ENCODE measurements at regions not wholly inside any gene's neighbourhood (a gene's known extent, or its start where the extent isn't known, plus 50 kb on each side); places are given as distances from the start of the nearest gene placed in this dataset.
"Not testable (repeated sequence)": the region's sequence is repeated elsewhere in the genome, so short reads cannot be mapped to it uniquely, and the experiment has no call there.

- Histone ChIP-seq H3K4me3 (ENCODE audit: low read depth, low read length) (no peak overlapping the region), H3K36me3 (ENCODE audit: control insufficient read depth, insufficient read depth, low read length) (no peaks in the 10 kb centered on the region), H3K27me3 (ENCODE audit: control insufficient read depth, insufficient read depth, low read length) (peaks cover 5% of the 10 kb centered on the region)
- DNase-seq (ENCODE audit: low read depth) = no peak
- TF ChIP-seq CTCF (IDR thresholded peaks at IDR 0.05; ENCODE audit: insufficient read depth, low read length, poor library complexity, severe bottlenecking) = no peak
These were observed 93.5 kb downstream of the NPIPB11 start for GRCh38 chr16:29312835-29313558.

- not testable (repeated sequence) for H3K27me3 ChIP-seq (ENCODE audit: control insufficient read depth, insufficient read depth, low read length); H3K4me3 ChIP-seq (ENCODE audit: low read depth, low read length); DNase-seq (ENCODE audit: low read depth)
These were observed 94.2 kb downstream of the NPIPB11 start for GRCh38 chr16:29312345-29312675.

GRCh38 chr16:29311461-29312344 lies 94.8 kb downstream of the NPIPB11 start:
- H3K27me3 ChIP-seq (ENCODE audit: control insufficient read depth, insufficient read depth, low read length) = peaks cover 5% of the 10 kb centered on the region
- H3K4me3 ChIP-seq (ENCODE audit: low read depth, low read length) = no peak overlapping the region
- no peaks in the 10 kb centered on the region for H3K36me3 ChIP-seq (ENCODE audit: control insufficient read depth, insufficient read depth, low read length)
- DNase-seq (ENCODE audit: low read depth) = no peak
- no peak for TF ChIP-seq CTCF (IDR thresholded peaks at IDR 0.05; ENCODE audit: insufficient read depth, low read length, poor library complexity, severe bottlenecking)

More at GRCh38 chr16:29312345-29312675, 94.2 kb downstream of the NPIPB11 start:
- H3K36me3 ChIP-seq (ENCODE audit: control insufficient read depth, insufficient read depth, low read length) = not testable (repeated sequence)

GRCh38 chr16:29310852-29311314 lies 95.6 kb downstream of the NPIPB11 start:
- H3K27me3 ChIP-seq (ENCODE audit: control insufficient read depth, insufficient read depth, low read length) = peaks cover 2% of the 10 kb centered on the region
- H3K36me3 ChIP-seq (ENCODE audit: control insufficient read depth, insufficient read depth, low read length) = no peaks in the 10 kb centered on the region
- no peak for TF ChIP-seq CTCF (IDR thresholded peaks at IDR 0.05; ENCODE audit: insufficient read depth, low read length, poor library complexity, severe bottlenecking)
- no peak overlapping the region for H3K4me3 ChIP-seq (ENCODE audit: low read depth, low read length)
- no peak for DNase-seq (ENCODE audit: low read depth)

- not testable (repeated sequence) for DNase-seq (ENCODE audit: low read depth); H3K36me3 ChIP-seq (ENCODE audit: control insufficient read depth, insufficient read depth, low read length); H3K4me3 ChIP-seq (ENCODE audit: low read depth, low read length); H3K27me3 ChIP-seq (ENCODE audit: control insufficient read depth, insufficient read depth, low read length)
These were observed 96.3 kb downstream of the NPIPB11 start for GRCh38 chr16:29310243-29310642.

GRCh38 chr16:29309601-29310000 lies 96.9 kb downstream of the NPIPB11 start:
- not testable (repeated sequence) for DNase-seq (ENCODE audit: low read depth); H3K27me3 ChIP-seq (ENCODE audit: control insufficient read depth, insufficient read depth, low read length); H3K36me3 ChIP-seq (ENCODE audit: control insufficient read depth, insufficient read depth, low read length); H3K4me3 ChIP-seq (ENCODE audit: low read depth, low read length)

- H3K36me3 ChIP-seq (ENCODE audit: control insufficient read depth, insufficient read depth, low read length) = no peaks in the 10 kb centered on the region
- H3K27me3 ChIP-seq (ENCODE audit: control insufficient read depth, insufficient read depth, low read length) = peaks cover 2% of the 10 kb centered on the region
- DNase-seq (ENCODE audit: low read depth) = no peak
- no peak overlapping the region for H3K4me3 ChIP-seq (ENCODE audit: low read depth, low read length)
- TF ChIP-seq CTCF (IDR thresholded peaks at IDR 0.05; ENCODE audit: insufficient read depth, low read length, poor library complexity, severe bottlenecking) = no peak
These were observed 97.6 kb downstream of the NPIPB11 start for GRCh38 chr16:29308644-29309546.
